ENCODE measurements at regions not wholly inside any gene's neighbourhood (a gene's known extent, or its start where the extent isn't known, plus 50 kb on each side); places are given as distances from the start of the nearest gene placed in this dataset.

DNA sequence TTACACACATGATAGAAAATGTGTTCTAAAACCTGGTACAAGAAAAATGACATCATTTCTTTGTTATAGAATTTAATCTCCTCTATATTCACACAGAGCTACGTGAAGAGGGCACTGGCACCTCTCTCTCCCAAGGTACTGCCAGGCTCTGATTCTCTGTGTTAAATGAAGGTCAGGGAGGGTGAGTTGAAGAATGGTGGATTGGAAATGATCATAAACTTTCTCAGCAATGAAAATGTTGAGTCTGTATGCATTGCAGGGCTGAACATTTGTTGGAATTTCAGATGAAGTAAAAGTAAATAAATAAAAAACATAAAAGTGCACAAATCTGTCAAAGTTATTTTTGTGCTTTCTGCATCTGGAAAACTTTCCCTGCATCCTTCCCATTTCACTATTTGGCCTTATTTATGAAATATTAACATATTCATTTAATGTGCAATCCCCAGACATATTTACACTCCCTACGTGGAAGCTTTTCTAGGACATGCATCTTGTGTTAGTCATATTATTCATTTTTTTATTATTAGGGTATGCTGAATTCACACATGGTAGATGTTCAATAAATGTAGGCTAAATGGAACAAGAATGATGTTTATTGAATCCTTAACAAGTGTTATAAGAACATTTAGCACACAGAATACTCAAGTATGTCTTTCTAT is 810.3 kb upstream of the CDH8 start:
- H3K27ac ChIP-seq = no peak overlapping the region
- H3K36me3 ChIP-seq = no peaks in the 10 kb centered on the region
- H3K27me3 ChIP-seq = no peaks in the 10 kb centered on the region
- H3K4me1 ChIP-seq = no peaks in the 10 kb centered on the region
- no peaks in the 10 kb centered on the region for H3K9me3 ChIP-seq
- no peak for DNase-seq
- intact Hi-C loops (cut with DNase I) = no loop called here
- no peak overlapping the region for H3K9ac ChIP-seq (ENCODE audit: low read depth in 2 of 2, low read length in 2 of 2)
- TF ChIP-seq, protein P1, sequence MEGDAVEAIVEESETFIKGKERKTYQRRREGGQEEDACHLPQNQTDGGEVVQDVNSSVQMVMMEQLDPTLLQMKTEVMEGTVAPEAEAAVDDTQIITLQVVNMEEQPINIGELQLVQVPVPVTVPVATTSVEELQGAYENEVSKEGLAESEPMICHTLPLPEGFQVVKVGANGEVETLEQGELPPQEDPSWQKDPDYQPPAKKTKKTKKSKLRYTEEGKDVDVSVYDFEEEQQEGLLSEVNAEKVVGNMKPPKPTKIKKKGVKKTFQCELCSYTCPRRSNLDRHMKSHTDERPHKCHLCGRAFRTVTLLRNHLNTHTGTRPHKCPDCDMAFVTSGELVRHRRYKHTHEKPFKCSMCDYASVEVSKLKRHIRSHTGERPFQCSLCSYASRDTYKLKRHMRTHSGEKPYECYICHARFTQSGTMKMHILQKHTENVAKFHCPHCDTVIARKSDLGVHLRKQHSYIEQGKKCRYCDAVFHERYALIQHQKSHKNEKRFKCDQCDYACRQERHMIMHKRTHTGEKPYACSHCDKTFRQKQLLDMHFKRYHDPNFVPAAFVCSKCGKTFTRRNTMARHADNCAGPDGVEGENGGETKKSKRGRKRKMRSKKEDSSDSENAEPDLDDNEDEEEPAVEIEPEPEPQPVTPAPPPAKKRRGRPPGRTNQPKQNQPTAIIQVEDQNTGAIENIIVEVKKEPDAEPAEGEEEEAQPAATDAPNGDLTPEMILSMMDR (IDR thresholded peaks at IDR 0.05) = no peak
- H3K4me3 ChIP-seq = no peak overlapping the region

DNA sequence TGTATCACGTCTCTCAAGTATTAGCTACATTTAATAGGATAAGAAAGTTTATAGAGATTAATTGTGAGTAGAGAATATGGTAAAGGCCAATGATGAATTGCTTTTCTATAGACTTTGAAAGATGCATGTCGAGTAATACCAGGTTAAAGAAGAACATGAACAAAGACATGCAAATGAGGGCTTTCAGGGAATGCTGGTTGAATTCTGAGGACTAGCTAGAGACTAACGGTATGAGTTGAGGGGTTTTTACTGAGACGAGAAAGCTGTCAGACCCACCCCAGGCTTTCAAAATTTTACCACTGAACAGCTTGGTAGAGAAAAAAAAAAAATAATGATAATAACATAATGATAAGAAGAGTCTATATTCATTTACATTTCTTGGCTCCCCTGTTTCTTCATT is 796.0 kb upstream of the CDH8 start:
- TF ChIP-seq, protein P1 (IDR thresholded peaks at IDR 0.05) = no peak
- no peak overlapping the region for H3K4me3 ChIP-seq
- H3K9ac ChIP-seq (ENCODE audit: low read depth in 2 of 2, low read length in 2 of 2) = no peak overlapping the region
- intact Hi-C loops (cut with DNase I) = no loop called here
- H3K27ac ChIP-seq = no peak overlapping the region
- H3K4me1 ChIP-seq = no peaks in the 10 kb centered on the region
- no peaks in the 10 kb centered on the region for H3K27me3 ChIP-seq
- DNase-seq = no peak
- no peaks in the 10 kb centered on the region for H3K36me3 ChIP-seq
- no peaks in the 10 kb centered on the region for H3K9me3 ChIP-seq

DNA sequence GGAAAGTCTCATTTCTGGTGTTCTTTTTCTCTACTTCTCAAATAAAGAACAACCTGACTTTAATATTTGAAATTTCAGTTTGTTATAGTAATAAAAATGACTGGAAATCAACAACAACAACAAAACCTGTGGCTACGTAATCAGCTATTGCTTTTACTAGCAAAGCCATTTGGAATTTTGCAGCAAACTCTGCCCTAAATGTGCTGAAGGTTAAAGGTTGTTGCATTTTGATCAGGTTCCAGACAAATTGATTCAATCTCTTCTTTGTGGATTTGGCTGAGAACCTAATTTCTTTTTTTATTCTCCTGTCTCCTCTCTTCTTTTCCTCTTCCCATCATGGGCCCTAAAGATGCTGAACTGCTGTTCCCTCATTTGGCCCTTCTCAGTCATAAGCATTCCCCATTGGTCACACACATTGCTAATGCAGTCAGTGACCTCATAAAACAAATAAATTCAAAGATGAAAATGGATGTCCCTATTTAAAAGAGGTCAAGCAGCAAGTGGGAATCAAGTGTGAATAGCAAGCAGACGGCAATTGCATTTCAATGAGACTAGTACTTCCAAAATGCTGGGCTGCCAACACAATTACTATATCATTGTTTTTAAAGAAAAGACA is 795.1 kb upstream of the CDH8 start:
- H3K9me3 ChIP-seq = no peaks in the 10 kb centered on the region
- no peak for DNase-seq
- H3K9ac ChIP-seq (ENCODE audit: low read depth in 2 of 2, low read length in 2 of 2) = no peak overlapping the region
- TF ChIP-seq, protein P1 (IDR thresholded peaks at IDR 0.05) = no peak
- no peak overlapping the region for H3K27ac ChIP-seq
- no peaks in the 10 kb centered on the region for H3K36me3 ChIP-seq
- intact Hi-C loops (cut with DNase I) = no loop called here
- H3K27me3 ChIP-seq = no peaks in the 10 kb centered on the region
- no peaks in the 10 kb centered on the region for H3K4me1 ChIP-seq
- H3K4me3 ChIP-seq = no peak overlapping the region

DNA sequence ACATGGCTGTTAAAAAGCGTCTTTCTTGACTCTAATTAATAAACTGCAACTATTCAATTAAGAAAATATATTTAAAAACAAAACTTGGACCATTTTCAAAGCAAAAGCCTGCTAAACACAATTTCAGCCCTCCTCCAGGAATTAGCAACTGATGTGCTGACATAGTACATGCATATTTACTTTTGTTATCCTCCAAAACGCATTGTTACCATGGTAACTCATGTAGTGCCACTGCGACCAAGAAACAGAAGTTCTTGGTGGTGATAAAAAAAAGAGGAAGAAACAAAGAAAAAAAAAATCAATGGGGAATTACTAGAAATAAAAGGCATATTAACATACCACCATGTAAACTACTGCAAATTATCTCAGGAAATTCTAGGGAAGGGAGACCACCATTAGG is 793.4 kb upstream of the CDH8 start:
- Histone ChIP-seq H3K9me3 (no peaks in the 10 kb centered on the region), H3K4me3 (no peak overlapping the region), H3K27me3 (no peaks in the 10 kb centered on the region), H3K27ac (no peak overlapping the region), H3K4me1 (no peaks in the 10 kb centered on the region), H3K36me3 (no peaks in the 10 kb centered on the region), H3K9ac (ENCODE audit: low read depth in 2 of 2, low read length in 2 of 2) (no peak overlapping the region)
- DNase-seq = no peak
- TF ChIP-seq, protein P1 (IDR thresholded peaks at IDR 0.05) = no peak
- intact Hi-C loops (cut with DNase I) = no loop called here

DNA sequence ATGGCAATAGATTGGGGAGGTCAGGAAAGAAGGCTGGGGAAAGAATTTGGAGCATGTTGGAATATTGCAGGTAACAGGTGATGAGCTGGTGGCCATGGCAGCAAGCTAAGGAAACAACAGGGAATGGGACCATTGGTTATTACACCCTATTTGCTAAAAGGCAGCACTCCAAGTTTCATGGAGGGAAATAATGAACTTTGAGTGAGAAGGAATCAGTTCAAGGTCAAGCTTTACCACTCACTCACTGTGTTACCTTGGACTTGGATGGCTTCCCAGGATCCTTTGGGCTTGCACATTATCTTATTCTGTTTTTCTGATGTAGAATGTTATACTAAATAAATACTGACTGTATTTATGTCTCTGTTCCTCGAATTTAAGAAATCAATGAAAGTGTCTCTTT is 792.8 kb upstream of the CDH8 start:
- H3K36me3 ChIP-seq = no peaks in the 10 kb centered on the region
- TF ChIP-seq, protein P1 (IDR thresholded peaks at IDR 0.05) = no peak
- intact Hi-C loops (cut with DNase I) = no loop called here

More for the DNA sequence above, 792.8 kb upstream of the CDH8 start:
- H3K9ac ChIP-seq (ENCODE audit: low read depth in 2 of 2, low read length in 2 of 2) = no peak overlapping the region
- DNase-seq = no peak
- H3K9me3 ChIP-seq = no peaks in the 10 kb centered on the region
- no peaks in the 10 kb centered on the region for H3K4me1 ChIP-seq
- no peak overlapping the region for H3K4me3 ChIP-seq
- no peaks in the 10 kb centered on the region for H3K27me3 ChIP-seq
- no peak overlapping the region for H3K27ac ChIP-seq

Measured in colonic mucosa (tissue), 4 donors.